ENCODE measurements at regions not wholly inside any gene's neighbourhood (a gene's known extent, or its start where the extent isn't known, plus 50 kb on each side); places are given as distances from the start of the nearest gene placed in this dataset.

DNA sequence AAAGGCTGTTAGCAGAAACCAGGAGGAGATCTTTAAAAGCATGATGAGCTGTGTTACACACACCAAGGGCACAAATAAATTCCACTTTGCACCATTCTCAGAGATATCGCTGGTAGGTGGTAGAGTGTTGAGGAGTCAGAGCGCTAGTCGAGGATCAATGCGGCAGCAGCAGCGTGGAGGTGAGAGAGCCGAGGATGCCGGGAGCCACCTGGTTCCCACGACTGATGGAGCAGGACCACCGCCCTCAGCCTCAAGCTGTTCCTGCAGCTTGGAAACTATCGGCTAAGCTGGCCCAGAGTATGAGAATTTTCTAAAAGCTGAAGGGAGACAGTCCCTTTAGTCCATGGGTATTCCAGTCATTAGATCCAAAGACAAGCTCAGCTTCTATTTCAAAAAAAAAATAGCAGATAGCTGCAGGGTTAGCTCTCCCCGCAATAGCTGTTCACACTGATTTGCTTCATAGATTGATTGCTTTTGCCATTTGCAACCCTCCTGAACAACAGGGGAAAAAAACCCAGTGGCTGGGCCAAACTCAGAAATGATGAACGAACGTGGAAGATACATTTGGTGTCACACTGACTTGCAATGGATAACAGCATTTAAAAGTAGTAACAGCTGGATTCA lies 106.2 kb downstream of the LCA5 start (continued):
- TF ChIP-seq, protein P1, sequence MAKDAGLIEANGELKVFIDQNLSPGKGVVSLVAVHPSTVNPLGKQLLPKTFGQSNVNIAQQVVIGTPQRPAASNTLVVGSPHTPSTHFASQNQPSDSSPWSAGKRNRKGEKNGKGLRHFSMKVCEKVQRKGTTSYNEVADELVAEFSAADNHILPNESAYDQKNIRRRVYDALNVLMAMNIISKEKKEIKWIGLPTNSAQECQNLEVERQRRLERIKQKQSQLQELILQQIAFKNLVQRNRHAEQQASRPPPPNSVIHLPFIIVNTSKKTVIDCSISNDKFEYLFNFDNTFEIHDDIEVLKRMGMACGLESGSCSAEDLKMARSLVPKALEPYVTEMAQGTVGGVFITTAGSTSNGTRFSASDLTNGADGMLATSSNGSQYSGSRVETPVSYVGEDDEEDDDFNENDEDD (CRISPR knock-in tag; IDR thresholded peaks at IDR 0.05; ENCODE audit: borderline replicate concordance), result no peak
- TF ChIP-seq ZNF543 (CRISPR knock-in tag; IDR thresholded peaks at IDR 0.05) (no peak), RXRA (CRISPR knock-in tag; IDR thresholded peaks at IDR 0.05) (no peak), MIER2 (CRISPR knock-in tag; IDR thresholded peaks at IDR 0.05) (no peak), ZNF383 (CRISPR knock-in tag; IDR thresholded peaks at IDR 0.05; ENCODE audit: borderline replicate concordance) (no peak), FOSL2 (CRISPR knock-in tag; IDR thresholded peaks at IDR 0.05) (no peak), SAFB2 (CRISPR knock-in tag; IDR thresholded peaks at IDR 0.05; ENCODE audit: borderline replicate concordance, low read depth) (no peak)
- TF ChIP-seq, protein P2, sequence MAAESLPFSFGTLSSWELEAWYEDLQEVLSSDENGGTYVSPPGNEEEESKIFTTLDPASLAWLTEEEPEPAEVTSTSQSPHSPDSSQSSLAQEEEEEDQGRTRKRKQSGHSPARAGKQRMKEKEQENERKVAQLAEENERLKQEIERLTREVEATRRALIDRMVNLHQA (CRISPR knock-in tag; IDR thresholded peaks at IDR 0.05), result no peak
- TF ChIP-seq, protein P3, sequence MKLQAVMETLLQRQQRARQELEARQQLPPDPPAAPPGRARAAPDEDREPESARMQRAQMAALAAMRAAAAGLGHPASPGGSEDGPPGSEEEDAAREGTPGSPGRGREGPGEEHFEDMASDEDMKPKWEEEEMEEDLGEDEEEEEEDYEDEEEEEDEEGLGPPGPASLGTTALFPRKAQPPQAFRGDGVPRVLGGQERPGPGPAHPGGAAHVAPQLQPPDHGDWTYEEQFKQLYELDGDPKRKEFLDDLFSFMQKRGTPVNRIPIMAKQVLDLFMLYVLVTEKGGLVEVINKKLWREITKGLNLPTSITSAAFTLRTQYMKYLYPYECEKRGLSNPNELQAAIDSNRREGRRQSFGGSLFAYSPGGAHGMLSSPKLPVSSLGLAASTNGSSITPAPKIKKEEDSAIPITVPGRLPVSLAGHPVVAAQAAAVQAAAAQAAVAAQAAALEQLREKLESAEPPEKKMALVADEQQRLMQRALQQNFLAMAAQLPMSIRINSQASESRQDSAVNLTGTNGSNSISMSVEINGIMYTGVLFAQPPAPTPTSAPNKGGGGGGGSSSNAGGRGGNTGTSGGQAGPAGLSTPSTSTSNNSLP (IDR thresholded peaks at IDR 0.05; ENCODE audit: low read depth, low read length), result no peak
- TF ChIP-seq, protein P4, sequence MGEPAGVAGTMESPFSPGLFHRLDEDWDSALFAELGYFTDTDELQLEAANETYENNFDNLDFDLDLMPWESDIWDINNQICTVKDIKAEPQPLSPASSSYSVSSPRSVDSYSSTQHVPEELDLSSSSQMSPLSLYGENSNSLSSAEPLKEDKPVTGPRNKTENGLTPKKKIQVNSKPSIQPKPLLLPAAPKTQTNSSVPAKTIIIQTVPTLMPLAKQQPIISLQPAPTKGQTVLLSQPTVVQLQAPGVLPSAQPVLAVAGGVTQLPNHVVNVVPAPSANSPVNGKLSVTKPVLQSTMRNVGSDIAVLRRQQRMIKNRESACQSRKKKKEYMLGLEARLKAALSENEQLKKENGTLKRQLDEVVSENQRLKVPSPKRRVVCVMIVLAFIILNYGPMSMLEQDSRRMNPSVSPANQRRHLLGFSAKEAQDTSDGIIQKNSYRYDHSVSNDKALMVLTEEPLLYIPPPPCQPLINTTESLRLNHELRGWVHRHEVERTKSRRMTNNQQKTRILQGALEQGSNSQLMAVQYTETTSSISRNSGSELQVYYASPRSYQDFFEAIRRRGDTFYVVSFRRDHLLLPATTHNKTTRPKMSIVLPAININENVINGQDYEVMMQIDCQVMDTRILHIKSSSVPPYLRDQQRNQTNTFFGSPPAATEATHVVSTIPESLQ (CRISPR knock-in tag; conservative IDR thresholded peaks at IDR 0.05), result no peak

All from HepG2 (cell line).